ENCODE measurements at regions not wholly inside any gene's neighbourhood (a gene's known extent, or its start where the extent isn't known, plus 50 kb on each side); places are given as distances from the start of the nearest gene placed in this dataset.

GRCh38 chr4:155529272-155529671 lies 137.4 kb upstream of the GUCY1A1 start:
- WGBS, 5 donors: 25 to 40% (median 37%) methylated on average over 3 of the region's 3 CpGs
- intact Hi-C loops (cut with DNase I; ENCODE audit: low total_unique reads): no loop called here

GRCh38 chr4:155526452-155527169 lies 140.0 kb upstream of the GUCY1A1 start:
- Histone ChIP-seq H3K27ac (peak overlapping the region in 7 of 8 donors; percentile 34 to 78 (median 58)), H3K4me3 (no peak overlapping the region), H3K36me3 (no peaks in the 10 kb centered on the region), H3K27me3 (replicated peaks in 1 of 7) (no peaks in the 10 kb centered on the region), H3K4me1 (peaks cover 0 to 5% (median 0%) of the 10 kb centered on the region in 6 donors), H3K9me3 (peaks cover 0 to 10% (median under 1%) of the 10 kb centered on the region in 8 donors)
- no peak for TF ChIP-seq POLR2A (IDR thresholded peaks at IDR 0.05)
- TF ChIP-seq POLR2AphosphoS5 (IDR thresholded peaks at IDR 0.05): no peak
- WGBS, 5 donors: 32 to 42% (median 37%) methylated on average over 8 of the region's 8 CpGs
- DNase-seq: no peak
- intact Hi-C loops (cut with DNase I; ENCODE audit: low total_unique reads): no loop called here

More at GRCh38 chr4:155529272-155529671, 137.4 kb upstream of the GUCY1A1 start:
- no peak for DNase-seq
- H3K9me3 ChIP-seq: no peaks in the 10 kb centered on the region
- H3K4me1 ChIP-seq: peaks cover 0 to 5% (median 0%) of the 10 kb centered on the region in 6 donors
- TF ChIP-seq CTCF (IDR thresholded peaks at IDR 0.05 in 8 of 11, conservative IDR thresholded peaks at IDR 0.05 in 3 of 11): peak in 5 of 11 experiments; percentile 12 to 33 (median 17)
- no peak for TF ChIP-seq POLR2AphosphoS5 (IDR thresholded peaks at IDR 0.05)
- no peak overlapping the region for H3K27ac ChIP-seq
- H3K27me3 ChIP-seq (replicated peaks in 1 of 7): no peaks in the 10 kb centered on the region
- no peak overlapping the region for H3K4me3 ChIP-seq
- H3K36me3 ChIP-seq: no peaks in the 10 kb centered on the region

- intact Hi-C loops (cut with DNase I; ENCODE audit: low total_unique reads): no loop called here
- DNase-seq: no peak
- WGBS, 5 donors: 67 to 82% (median 79%) methylated on average over 3 of the region's 3 CpGs
- Histone ChIP-seq H3K36me3 (no peaks in the 10 kb centered on the region), H3K27ac (peak overlapping the region in 1 of 8 donors; percentile 78), H3K4me1 (peaks cover 0 to 5% (median 0%) of the 10 kb centered on the region in 6 donors), H3K27me3 (replicated peaks in 1 of 7) (no peaks in the 10 kb centered on the region), H3K9me3 (peaks cover 0 to 21% (median 8%) of the 10 kb centered on the region in 8 donors), H3K4me3 (no peak overlapping the region)
- no peak for TF ChIP-seq CTCF (IDR thresholded peaks at IDR 0.05 in 8 of 11, conservative IDR thresholded peaks at IDR 0.05 in 3 of 11)
- no peak for TF ChIP-seq POLR2A (IDR thresholded peaks at IDR 0.05)
- no peak for TF ChIP-seq POLR2AphosphoS5 (IDR thresholded peaks at IDR 0.05)
These were observed 141.7 kb upstream of the GUCY1A1 start for GRCh38 chr4:155524926-155525455.

GRCh38 chr4:155523358-155523757 lies 143.3 kb upstream of the GUCY1A1 start:
- Histone ChIP-seq H3K27ac (no peak overlapping the region), H3K36me3 (no peaks in the 10 kb centered on the region), H3K4me1 (peaks cover 0 to 5% (median 0%) of the 10 kb centered on the region in 6 donors), H3K4me3 (no peak overlapping the region), H3K9me3 (peaks cover 0 to 21% (median 8%) of the 10 kb centered on the region in 8 donors), H3K27me3 (replicated peaks in 1 of 7) (no peaks in the 10 kb centered on the region)
- TF ChIP-seq CTCF (IDR thresholded peaks at IDR 0.05 in 8 of 11, conservative IDR thresholded peaks at IDR 0.05 in 3 of 11): no peak
- no peak for TF ChIP-seq POLR2A (IDR thresholded peaks at IDR 0.05)
- no peak for TF ChIP-seq POLR2AphosphoS5 (IDR thresholded peaks at IDR 0.05)
- no peak for DNase-seq
- 70 to 91% (median 82%) methylated on average over 2 of the region's 2 CpGs for WGBS, 5 donors
- intact Hi-C loops (cut with DNase I; ENCODE audit: low total_unique reads): no loop called here

Data from spleen (tissue), 11 donors.